ENCODE measurements at regions not wholly inside any gene's neighbourhood (a gene's known extent, or its start where the extent isn't known, plus 50 kb on each side); places are given as distances from the start of the nearest gene placed in this dataset.
"Not testable (repeated sequence)": the region's sequence is repeated elsewhere in the genome, so short reads cannot be mapped to it uniquely, and the experiment has no call there.

DNA sequence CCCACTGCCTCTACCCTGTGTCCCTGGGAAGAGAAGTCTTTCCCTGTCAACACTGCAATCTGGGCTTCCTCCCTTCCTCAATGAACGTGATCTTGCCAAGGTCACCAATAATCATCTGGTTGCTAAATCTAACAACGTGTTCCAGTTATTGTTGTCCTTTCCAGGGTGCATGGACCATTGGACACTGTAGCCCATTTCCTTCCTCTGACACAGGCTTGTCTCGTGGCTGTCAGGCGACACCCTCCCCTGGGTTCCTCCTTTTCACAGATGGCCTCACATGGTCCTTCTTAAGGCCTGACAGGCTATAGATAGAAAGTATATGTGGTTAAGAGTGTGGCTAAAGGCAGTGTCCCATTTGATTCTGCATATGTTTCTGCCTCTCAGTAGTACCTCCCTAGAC is 67.7 kb upstream of the STARD13 start:
- TF ChIP-seq, protein P1, sequence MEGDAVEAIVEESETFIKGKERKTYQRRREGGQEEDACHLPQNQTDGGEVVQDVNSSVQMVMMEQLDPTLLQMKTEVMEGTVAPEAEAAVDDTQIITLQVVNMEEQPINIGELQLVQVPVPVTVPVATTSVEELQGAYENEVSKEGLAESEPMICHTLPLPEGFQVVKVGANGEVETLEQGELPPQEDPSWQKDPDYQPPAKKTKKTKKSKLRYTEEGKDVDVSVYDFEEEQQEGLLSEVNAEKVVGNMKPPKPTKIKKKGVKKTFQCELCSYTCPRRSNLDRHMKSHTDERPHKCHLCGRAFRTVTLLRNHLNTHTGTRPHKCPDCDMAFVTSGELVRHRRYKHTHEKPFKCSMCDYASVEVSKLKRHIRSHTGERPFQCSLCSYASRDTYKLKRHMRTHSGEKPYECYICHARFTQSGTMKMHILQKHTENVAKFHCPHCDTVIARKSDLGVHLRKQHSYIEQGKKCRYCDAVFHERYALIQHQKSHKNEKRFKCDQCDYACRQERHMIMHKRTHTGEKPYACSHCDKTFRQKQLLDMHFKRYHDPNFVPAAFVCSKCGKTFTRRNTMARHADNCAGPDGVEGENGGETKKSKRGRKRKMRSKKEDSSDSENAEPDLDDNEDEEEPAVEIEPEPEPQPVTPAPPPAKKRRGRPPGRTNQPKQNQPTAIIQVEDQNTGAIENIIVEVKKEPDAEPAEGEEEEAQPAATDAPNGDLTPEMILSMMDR (IDR thresholded peaks at IDR 0.05; ENCODE audit: low read depth, low read length, missing control alignments), result no peak
- Histone ChIP-seq H3K27ac (no peak overlapping the region), H3K4me3 (ENCODE audit: low read depth, low read length) (no peak overlapping the region), H3K36me3 (replicated peaks) (no peaks in the 10 kb centered on the region), H3K27me3 (replicated peaks) (no peaks in the 10 kb centered on the region)
- no peak for DNase-seq
- in situ Hi-C loops (cut with HindIII; ENCODE audit: low pct_ligation_motif_present, low sequenced_read_pairs), result no loop called here

DNA sequence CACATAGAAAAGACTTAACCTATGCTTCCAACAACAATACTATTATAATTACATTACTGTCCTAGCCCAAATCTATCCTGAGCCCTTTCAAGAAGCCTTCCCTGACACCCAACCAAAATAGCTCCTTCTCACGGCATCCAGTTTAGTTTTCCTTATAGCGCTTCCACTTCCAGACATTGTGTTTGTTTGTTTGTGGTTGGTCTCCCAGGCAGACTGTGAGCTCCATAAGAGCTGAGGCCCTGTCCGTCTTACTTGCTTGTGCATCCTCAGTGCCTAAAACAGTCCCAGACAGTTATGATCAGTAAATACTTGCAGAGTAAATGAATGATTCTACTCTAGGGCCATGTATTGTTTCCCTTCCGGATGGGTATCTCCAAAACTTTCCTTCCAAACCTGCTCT is 68.1 kb upstream of the STARD13 start:
- no peak overlapping the region for H3K4me3 ChIP-seq (ENCODE audit: low read depth, low read length)
- in situ Hi-C loops (cut with HindIII; ENCODE audit: low pct_ligation_motif_present, low sequenced_read_pairs), result no loop called here
- no peaks in the 10 kb centered on the region for H3K36me3 ChIP-seq (replicated peaks)
- no peak overlapping the region for H3K27ac ChIP-seq
- DNase-seq, result no peak
- H3K27me3 ChIP-seq (replicated peaks), result no peaks in the 10 kb centered on the region
- TF ChIP-seq, protein P1 (IDR thresholded peaks at IDR 0.05; ENCODE audit: low read depth, low read length, missing control alignments), result no peak

DNA sequence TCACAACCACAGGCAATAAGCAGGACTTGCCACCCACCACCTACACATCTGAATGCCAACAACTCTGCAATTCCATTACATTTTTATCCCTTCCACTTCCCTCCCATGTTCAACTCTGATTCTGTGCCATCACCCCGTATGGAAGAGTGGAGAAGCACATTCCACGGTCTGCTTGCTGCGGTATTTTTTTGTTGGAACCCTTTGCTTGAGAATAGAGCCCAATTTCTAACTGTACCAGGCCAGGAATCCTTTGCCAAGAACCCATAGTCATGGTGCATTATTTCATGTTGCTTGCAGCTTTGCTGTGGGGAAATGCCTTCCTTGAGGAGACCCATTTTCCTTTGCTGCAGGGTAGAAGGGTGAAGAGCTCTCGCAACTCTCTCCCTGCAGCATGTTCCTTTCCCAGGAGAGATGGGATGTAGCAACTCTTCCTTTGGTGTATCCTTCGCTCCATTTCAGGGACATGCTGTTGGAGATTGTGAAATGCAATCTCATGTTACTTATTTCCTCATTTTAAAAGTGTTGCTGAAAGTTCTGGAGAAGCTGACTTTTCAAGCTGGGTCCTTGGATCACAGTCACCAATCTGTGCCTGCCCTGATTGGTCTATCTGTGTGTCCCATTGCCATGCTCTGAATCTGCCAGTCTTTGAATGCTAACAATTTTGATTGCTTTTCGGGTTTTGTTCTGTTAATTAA is 69.8 kb upstream of the STARD13 start:
- Histone ChIP-seq H3K27me3 (replicated peaks) (no peaks in the 10 kb centered on the region), H3K27ac (no peak overlapping the region), H3K4me3 (ENCODE audit: low read depth, low read length) (no peak overlapping the region), H3K36me3 (replicated peaks) (no peaks in the 10 kb centered on the region)
- DNase-seq, result no peak
- in situ Hi-C loops (cut with HindIII; ENCODE audit: low pct_ligation_motif_present, low sequenced_read_pairs), result no loop called here
- TF ChIP-seq, protein P1 (IDR thresholded peaks at IDR 0.05; ENCODE audit: low read depth, low read length, missing control alignments), result no peak

DNA sequence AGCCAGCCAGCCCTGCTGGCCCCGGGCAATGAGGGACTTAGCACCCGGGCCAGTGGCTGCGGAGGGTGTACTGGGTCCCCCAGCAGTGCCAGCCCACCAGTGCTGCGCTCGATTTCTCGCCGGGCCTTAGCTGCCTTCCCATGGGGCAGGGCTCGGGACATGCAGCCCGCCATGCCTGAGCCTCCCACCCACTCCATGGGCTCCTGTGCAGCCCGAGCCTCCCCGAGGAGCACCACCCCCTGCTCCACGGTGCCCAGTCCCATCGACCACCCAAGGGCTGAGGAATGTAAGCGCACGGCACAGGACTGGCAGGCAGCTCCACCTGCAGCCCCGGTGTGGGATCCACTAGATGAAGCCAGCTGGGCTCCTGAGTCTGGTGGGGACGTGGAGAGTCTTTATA is 72.5 kb upstream of the STARD13 start:
- DNase-seq, result not testable (repeated sequence)

DNA sequence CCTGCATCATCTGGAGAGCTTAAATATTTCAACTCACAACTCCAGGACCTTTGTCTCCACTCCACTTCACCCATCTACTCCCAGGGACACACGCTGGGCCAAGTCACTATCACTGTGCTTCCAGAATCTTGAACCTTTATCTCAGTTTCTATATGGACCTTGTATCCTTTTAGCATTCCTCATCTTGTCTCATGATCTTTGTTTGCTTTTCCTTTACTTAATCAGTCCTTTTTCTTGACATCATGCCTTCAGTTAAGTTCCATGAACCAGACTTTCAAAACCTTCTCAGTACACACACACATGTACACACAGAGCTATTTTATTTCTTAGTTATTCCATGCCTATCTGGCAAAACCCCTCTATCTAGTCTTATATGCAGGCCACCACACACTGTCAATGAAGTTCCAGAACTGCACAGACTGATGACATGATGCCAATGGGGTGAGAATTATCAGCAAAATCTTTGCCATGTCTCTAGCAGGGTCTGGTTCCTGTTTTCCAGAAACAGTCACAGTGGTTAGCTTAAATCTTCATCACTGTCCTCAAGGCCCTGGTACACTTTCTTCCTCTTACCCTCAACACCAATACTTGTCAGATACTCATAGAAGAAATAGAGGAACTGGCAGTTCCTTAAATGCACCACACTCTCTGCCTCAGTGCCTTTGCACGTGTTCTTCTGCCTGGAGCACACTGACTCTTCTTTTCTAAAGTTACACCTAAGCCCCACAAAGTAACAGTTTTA is 77.6 kb upstream of the STARD13 start:
- Histone ChIP-seq H3K27ac (no peak overlapping the region), H3K36me3 (replicated peaks) (no peaks in the 10 kb centered on the region), H3K27me3 (replicated peaks) (no peaks in the 10 kb centered on the region), H3K4me3 (ENCODE audit: low read depth, low read length) (no peak overlapping the region)
- in situ Hi-C loops (cut with HindIII; ENCODE audit: low pct_ligation_motif_present, low sequenced_read_pairs), result no loop called here
- TF ChIP-seq, protein P1 (IDR thresholded peaks at IDR 0.05; ENCODE audit: low read depth, low read length, missing control alignments), result no peak
- DNase-seq, result no peak

More for the DNA sequence above, 72.5 kb upstream of the STARD13 start:
- H3K4me3 ChIP-seq (ENCODE audit: low read depth, low read length); H3K36me3 ChIP-seq (replicated peaks); H3K27me3 ChIP-seq (replicated peaks); in situ Hi-C loops (cut with HindIII; ENCODE audit: low pct_ligation_motif_present, low sequenced_read_pairs); H3K27ac ChIP-seq: not testable (repeated sequence)

DNA sequence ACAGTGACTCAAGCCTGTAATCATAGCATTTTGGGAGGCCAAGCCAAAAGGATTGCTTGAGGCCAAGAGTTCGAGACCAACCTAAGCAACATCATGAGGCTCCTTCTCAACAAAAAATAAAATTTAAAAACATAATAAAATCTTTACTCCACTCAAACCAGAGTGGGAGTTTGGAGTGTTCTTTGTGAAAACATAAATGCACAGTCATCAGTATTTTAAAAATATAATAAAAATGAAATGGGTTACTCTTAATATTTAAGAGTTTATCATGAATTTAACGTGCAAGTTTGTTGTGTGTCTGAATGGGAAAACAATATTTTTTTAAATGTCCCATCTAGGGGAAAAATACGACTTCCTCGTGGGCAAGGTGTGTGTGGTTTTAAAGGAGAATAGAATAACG is 78.6 kb upstream of the STARD13 start:
- Histone ChIP-seq H3K27ac (no peak overlapping the region), H3K27me3 (replicated peaks) (no peaks in the 10 kb centered on the region), H3K36me3 (replicated peaks) (no peaks in the 10 kb centered on the region), H3K4me3 (ENCODE audit: low read depth, low read length) (no peak overlapping the region)
- in situ Hi-C loops (cut with HindIII; ENCODE audit: low pct_ligation_motif_present, low sequenced_read_pairs), result no loop called here
- no peak for DNase-seq
- TF ChIP-seq, protein P1 (IDR thresholded peaks at IDR 0.05; ENCODE audit: low read depth, low read length, missing control alignments), result no peak
